Kidney (tissue), 13 donors: ENCODE measurements at regions not wholly inside any gene's neighbourhood (a gene's known extent, or its start where the extent isn't known, plus 50 kb on each side); places are given as distances from the start of the nearest gene placed in this dataset.

Source experiments
- DNase-seq, 5 donors: peaks; one replicate each; pipeline ENCODE4 v3.0.0-alpha.2; 2013 to 2020
- FAIRE-seq: peaks from 2 replicates; lab custom pipeline; 2012; peaks lifted over from hg19 to GRCh38; lab: Jason Lieb, UNC
- H3K27ac ChIP-seq, 2 donors: one replicate each; pipeline ENCODE4 v1.7.0; 2013; ENCODE audit warnings: low read depth in 2 of 2, low read length in 2 of 2, inconsistent platforms in 1 of 2
- H3K27me3 ChIP-seq: one replicate; pipeline ENCODE4 v1.7.1; 2013; ENCODE audit warnings: low read length, inconsistent platforms; ENCODE audit not compliant: control insufficient read depth, insufficient read depth
- H3K36me3 ChIP-seq, 3 donors: one replicate each; pipeline versions ENCODE4 v1.7.0 to v1.7.1; 2013; ENCODE audit warnings: low read length in 3 of 3, control low read depth in 1 of 3, inconsistent platforms in 1 of 3; ENCODE audit not compliant: insufficient read depth in 3 of 3, control insufficient read depth in 2 of 3
- H3K4me1 ChIP-seq, 3 donors: one replicate each; pipeline versions ENCODE4 v1.7.0 to v1.7.1; 2013; ENCODE audit warnings: low read length in 3 of 3, inconsistent platforms in 1 of 3, low read depth in 1 of 3; ENCODE audit not compliant: control insufficient read depth in 2 of 3, insufficient read depth in 2 of 3
- H3K4me3 ChIP-seq, 3 donors: one replicate each; pipeline versions ENCODE4 v1.7.0 to v1.8.1; 2013; ENCODE audit warnings: low read length in 3 of 3, control low read depth in 1 of 3, inconsistent platforms in 1 of 3
- H3K9ac ChIP-seq, 3 donors: one replicate each; pipeline versions ENCODE4 v1.7.0 to v1.7.1; 2013; ENCODE audit warnings: low read length in 3 of 3, control low read depth in 1 of 3, inconsistent platforms in 1 of 3
- H3K9me3 ChIP-seq, 3 donors: one replicate each; pipeline versions ENCODE4 v1.7.0 to v1.7.1; 2013; ENCODE audit warnings: low read length in 3 of 3, control low read depth in 1 of 3, inconsistent platforms in 1 of 3; ENCODE audit not compliant: control insufficient read depth in 2 of 3, insufficient read depth in 1 of 3
- CTCF ChIP-seq: IDR thresholded peaks from 3 replicates; pipeline ENCODE4 v1.5.1; 2012; ENCODE audit warnings: mild to moderate bottlenecking, moderate library complexity, borderline replicate concordance; ENCODE audit not compliant: insufficient read depth; ENCODE audit errors: extremely low read depth
- intact Hi-C: fragments of 100-400 bp; cut with DNase I; formaldehyde crosslinking; loops from one replicate; pipeline ENCODE4 v1.11.1; 2022
- donor health status: control.
- donor health status: control.
- donor health status: control.
- donor health status: control.
- donor health status: control.
- donor health status: DM: yes; HTN: yes; CAD: no.
- donor health status: Normal renal cell carcinoma (clear cell type).

DNA sequence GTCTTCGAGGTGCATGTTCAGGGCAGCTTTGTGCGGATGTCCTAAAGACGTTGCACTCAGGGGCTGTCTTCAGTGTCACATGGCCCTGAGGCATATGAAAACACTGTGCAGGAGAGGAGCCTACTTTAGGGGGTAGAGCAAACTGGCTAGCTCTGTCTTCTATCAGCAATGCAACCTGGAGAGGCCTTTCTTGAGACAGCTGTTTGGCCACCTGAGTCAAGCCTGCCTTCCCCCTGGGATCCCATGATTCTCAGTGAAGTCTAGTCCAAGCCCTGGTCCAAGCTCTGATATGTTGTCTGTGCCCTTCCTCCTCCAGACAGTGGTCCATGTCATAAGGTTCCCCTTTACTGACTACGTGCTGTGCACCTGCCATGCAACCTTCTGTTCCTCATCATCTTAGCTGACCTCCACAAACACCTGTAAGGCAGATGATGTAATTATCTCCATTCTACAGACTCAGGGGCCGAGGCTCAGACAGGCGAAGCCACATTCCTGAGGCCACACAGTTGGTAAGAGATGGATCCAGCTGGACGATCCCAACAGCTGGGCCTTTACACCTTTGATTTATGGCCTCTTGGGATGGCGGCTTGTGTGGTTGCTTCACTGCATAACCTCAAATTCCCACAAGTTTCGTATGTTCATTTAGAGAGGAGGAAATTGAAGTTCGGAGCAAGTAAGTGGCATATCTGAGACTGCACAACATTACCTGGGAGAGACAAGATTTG is 109.9 kb downstream of the COPS8 start:
- intact Hi-C loops = no loop called here
- H3K36me3 ChIP-seq = no peaks in the 10 kb centered on the region
- no peak overlapping the region for H3K9ac ChIP-seq
- H3K27ac ChIP-seq = no peak overlapping the region
- DNase-seq (peak in 3 of 5 donors; percentile 61 to 86 (median 75)), FAIRE-seq (no peak)
- peaks cover 0 to 3% (median 0%) of the 10 kb centered on the region in 3 donors for H3K4me1 ChIP-seq
- no peaks in the 10 kb centered on the region for H3K27me3 ChIP-seq
- H3K9me3 ChIP-seq = no peaks in the 10 kb centered on the region
- TF ChIP-seq CTCF = no peak
- H3K4me3 ChIP-seq = no peak overlapping the region

DNA sequence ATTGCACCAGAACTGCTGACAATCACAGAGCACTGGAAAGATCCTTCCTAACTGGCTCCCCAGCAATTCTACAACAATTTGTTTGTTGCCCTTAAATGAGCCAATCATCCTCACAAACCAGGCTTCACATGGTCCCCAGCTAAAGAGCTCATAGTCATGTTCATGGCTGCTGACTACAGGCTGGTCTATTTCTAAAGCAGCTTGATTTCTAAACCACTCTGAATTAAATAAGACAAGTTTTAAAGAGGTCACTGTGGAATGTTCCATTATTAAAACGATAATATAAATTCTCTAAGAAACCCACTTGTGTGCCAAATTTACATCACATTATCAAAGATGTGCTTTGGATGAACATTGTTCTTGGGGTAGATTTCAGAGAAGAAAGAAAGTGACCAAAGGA is 110.7 kb downstream of the COPS8 start:
- Histone ChIP-seq H3K36me3 (no peaks in the 10 kb centered on the region), H3K4me1 (peaks cover 0 to 3% (median 0%) of the 10 kb centered on the region in 3 donors), H3K9ac (no peak overlapping the region), H3K27me3 (no peaks in the 10 kb centered on the region), H3K4me3 (no peak overlapping the region), H3K27ac (no peak overlapping the region), H3K9me3 (no peaks in the 10 kb centered on the region)
- intact Hi-C loops = no loop called here
- FAIRE-seq (no peak), DNase-seq (no peak)
- TF ChIP-seq CTCF = no peak

DNA sequence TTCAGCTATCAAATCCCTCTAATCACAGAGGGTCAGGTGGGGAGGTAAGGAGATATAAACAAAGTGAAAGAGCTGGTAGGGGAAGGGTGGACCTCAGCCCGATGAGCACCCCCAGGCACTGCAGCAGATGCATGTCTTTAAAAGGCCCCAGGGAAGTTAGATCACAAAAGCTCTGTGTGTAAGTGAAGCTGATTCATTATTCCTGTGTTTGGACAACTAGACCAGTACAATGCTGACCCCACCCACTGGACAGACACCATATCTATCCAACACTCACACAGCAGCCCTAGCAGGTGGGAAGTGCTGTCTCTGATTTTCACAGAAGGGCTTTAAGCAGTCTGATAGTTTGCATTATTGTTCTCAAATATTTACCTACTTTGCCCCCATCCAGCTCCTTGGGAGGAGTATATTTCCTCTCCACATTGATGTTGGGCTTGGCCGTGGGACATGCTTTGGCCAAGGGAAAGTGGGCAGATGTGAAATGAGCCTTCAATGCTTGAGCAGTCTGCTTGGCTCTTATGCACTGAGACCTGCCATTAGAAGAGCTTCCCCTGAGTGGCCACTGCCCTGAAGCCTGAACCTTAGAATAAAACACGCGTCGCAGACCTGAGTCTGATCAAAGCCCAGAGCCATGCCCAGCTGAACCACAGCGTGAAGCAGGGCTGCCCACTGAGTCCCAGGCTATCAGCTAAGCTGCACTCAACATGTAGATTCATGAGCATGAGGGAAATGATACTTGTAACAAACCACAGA is 111.4 kb downstream of the COPS8 start:
- peaks cover 0 to 3% (median 0%) of the 10 kb centered on the region in 3 donors for H3K4me1 ChIP-seq
- H3K27ac ChIP-seq = no peak overlapping the region
- no peaks in the 10 kb centered on the region for H3K9me3 ChIP-seq
- FAIRE-seq (no peak), DNase-seq (no peak)
- no peak overlapping the region for H3K4me3 ChIP-seq
- H3K36me3 ChIP-seq = no peaks in the 10 kb centered on the region
- no peaks in the 10 kb centered on the region for H3K27me3 ChIP-seq
- H3K9ac ChIP-seq = no peak overlapping the region
- intact Hi-C loops = no loop called here
- no peak for TF ChIP-seq CTCF
